SK-N-SH treated with all-trans-retinoic acid at 6 μM for 48 hours (cell line): ENCODE measurements at regions not wholly inside any gene's neighbourhood (a gene's known extent, or its start where the extent isn't known, plus 50 kb on each side); places are given as distances from the start of the nearest gene placed in this dataset.

Source experiments
- TCF4 ChIP-seq: fragments of 250-450 bp; sonication (Bioruptor Pico); IDR thresholded peaks from 2 replicates; pipeline ENCODE4 v1.8.0; 2021; ENCODE audit warnings: mild to moderate bottlenecking, moderate library complexity, borderline replicate concordance
- ZFP30 ChIP-seq: fragments of 450-650 bp; formaldehyde crosslinking; IDR thresholded peaks from 2 replicates; pipeline ENCODE4 v1.5.0; 2022; ENCODE audit warnings: mild to moderate bottlenecking, moderate library complexity
- ZNF565 ChIP-seq: fragments of 450-650 bp; formaldehyde crosslinking; conservative IDR thresholded peaks from 2 replicates; pipeline ENCODE4 v1.5.0; 2020; ENCODE audit warnings: low read depth, mild to moderate bottlenecking, moderate library complexity
- TF ChIP-seq, protein P1 (sequence below): fragments of 250-450 bp; sonication (Bioruptor Pico); IDR thresholded peaks from 2 replicates; pipeline ENCODE4 v1.5.1; 2020; ENCODE audit warnings: low read depth, mild to moderate bottlenecking, moderate library complexity

DNA sequence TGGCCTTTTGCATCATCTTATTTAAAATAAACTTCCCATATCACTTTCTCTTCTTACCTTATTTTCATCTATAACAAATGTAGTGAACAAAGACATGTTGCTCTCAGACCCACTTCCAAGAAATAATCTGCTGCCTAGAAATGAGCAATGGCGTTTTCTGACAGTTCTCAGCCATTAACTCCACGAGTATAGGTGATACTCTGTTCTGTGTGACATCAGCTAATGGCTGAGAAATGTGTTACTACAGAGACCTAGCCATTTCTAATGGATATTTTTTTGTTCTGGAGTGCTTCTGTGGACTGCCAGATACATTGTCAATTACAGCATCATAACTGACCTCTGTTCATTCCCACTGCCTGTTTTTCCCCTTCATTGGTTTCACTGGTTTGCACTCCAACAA is 67.8 kb downstream of the CCDC59 start:
- TF ChIP-seq ZFP30 (CRISPR knock-in tag) (no peak), TCF4 (CRISPR knock-in tag) (no peak), ZNF565 (no peak)
- TF ChIP-seq, protein P1, sequence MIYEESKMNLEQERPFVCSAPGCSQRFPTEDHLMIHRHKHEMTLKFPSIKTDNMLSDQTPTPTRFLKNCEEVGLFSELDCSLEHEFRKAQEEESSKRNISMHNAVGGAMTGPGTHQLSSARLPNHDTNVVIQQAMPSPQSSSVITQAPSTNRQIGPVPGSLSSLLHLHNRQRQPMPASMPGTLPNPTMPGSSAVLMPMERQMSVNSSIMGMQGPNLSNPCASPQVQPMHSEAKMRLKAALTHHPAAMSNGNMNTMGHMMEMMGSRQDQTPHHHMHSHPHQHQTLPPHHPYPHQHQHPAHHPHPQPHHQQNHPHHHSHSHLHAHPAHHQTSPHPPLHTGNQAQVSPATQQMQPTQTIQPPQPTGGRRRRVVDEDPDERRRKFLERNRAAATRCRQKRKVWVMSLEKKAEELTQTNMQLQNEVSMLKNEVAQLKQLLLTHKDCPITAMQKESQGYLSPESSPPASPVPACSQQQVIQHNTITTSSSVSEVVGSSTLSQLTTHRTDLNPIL (CRISPR knock-in tag) = no peak
